ENCODE measurements at regions not wholly inside any gene's neighbourhood (a gene's known extent, or its start where the extent isn't known, plus 50 kb on each side); places are given as distances from the start of the nearest gene placed in this dataset.

- H4K20me1 ChIP-seq (ENCODE audit: insufficient read depth, low read length): no peaks in the 10 kb centered on the region
- TF ChIP-seq, protein P1, sequence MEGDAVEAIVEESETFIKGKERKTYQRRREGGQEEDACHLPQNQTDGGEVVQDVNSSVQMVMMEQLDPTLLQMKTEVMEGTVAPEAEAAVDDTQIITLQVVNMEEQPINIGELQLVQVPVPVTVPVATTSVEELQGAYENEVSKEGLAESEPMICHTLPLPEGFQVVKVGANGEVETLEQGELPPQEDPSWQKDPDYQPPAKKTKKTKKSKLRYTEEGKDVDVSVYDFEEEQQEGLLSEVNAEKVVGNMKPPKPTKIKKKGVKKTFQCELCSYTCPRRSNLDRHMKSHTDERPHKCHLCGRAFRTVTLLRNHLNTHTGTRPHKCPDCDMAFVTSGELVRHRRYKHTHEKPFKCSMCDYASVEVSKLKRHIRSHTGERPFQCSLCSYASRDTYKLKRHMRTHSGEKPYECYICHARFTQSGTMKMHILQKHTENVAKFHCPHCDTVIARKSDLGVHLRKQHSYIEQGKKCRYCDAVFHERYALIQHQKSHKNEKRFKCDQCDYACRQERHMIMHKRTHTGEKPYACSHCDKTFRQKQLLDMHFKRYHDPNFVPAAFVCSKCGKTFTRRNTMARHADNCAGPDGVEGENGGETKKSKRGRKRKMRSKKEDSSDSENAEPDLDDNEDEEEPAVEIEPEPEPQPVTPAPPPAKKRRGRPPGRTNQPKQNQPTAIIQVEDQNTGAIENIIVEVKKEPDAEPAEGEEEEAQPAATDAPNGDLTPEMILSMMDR (conservative IDR thresholded peaks at IDR 0.05; ENCODE audit: low read length): no peak
- POLR2A ChIA-PET: no interaction called here
- CTCF ChIA-PET (ENCODE audit: unreplicated experiment): no interaction called here
- H3K36me3 ChIP-seq (ENCODE audit: insufficient read depth, low read length): no peaks in the 10 kb centered on the region
- no TSS peak for BruUV-seq (replicated peaks)
- no peak overlapping the region for H3K27ac ChIP-seq (ENCODE audit: low read depth, low read length, poor library complexity, severe bottlenecking)
- intact Hi-C loops (cut with micrococcal nuclease; ENCODE audit: unreplicated experiment): no loop called here
- no peak overlapping the region for H3K4me3 ChIP-seq (ENCODE audit: low read depth, low read length, poor library complexity, severe bottlenecking)
- H2AFZ ChIP-seq (ENCODE audit: low read length): no peak overlapping the region
- DNase-seq (ENCODE audit: low spot score): no peak
- no peaks in the 10 kb centered on the region for H3K4me1 ChIP-seq (ENCODE audit: insufficient read depth, low read length, poor library complexity, severe bottlenecking)
- H3K79me2 ChIP-seq (ENCODE audit: insufficient read depth, low read depth, low read length): no peaks in the 10 kb centered on the region
- H3K9me2 ChIP-seq (ENCODE audit: insufficient read depth, low read length): no peaks in the 10 kb centered on the region
- no peak overlapping the region for H3K4me2 ChIP-seq (ENCODE audit: low read length)
- no peaks in the 10 kb centered on the region for H3K9me3 ChIP-seq (ENCODE audit: low read length)
Measured at GRCh38 chr12:93116632-93117031, 187.5 kb upstream of the EEA1 start.

DNA sequence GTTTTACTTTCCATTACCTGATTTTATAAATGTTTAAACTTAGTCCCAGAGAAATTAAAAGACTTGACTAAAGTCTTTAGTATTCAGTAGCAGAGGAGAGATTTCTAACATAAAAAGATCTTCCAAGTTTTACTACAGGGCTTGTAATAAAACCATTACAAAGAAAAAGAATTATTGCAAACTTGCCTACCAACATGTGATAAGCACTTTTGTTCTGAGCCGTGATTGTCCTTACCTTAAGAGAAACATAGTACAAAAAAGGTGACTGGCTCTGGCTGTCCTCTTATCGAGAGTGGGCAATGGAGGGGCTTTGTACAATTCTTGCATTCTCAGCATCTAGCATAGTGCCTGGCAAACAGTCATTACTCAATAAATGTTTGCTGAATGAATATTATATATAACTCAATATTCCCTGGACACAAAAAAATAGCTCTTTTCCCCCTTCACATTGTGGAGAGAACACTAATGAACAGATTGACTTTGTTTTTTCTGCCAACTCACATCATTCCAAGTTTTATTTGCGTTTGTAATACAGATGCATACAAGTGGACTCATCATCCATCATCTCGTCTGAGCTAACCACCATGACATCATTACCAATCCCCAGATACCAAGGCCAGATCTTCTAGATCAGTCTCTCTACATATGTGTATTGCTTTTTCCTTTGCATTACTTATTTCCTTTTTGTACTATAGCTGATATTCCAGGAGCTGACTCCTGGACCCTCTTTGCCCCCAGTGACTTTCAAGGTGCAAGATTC, 192.8 kb upstream of the EEA1 start:
- Histone ChIP-seq H3K36me3 (ENCODE audit: insufficient read depth, low read length) (no peaks in the 10 kb centered on the region), H3K4me1 (ENCODE audit: insufficient read depth, low read length, poor library complexity, severe bottlenecking) (no peaks in the 10 kb centered on the region), H3K27ac (ENCODE audit: low read depth, low read length, poor library complexity, severe bottlenecking) (no peak overlapping the region), H3K9me3 (ENCODE audit: low read length) (no peaks in the 10 kb centered on the region), H4K20me1 (ENCODE audit: insufficient read depth, low read length) (no peaks in the 10 kb centered on the region), H2AFZ (ENCODE audit: low read length) (no peak overlapping the region), H3K79me2 (ENCODE audit: insufficient read depth, low read depth, low read length) (no peaks in the 10 kb centered on the region), H3K4me2 (ENCODE audit: low read length) (no peak overlapping the region), H3K4me3 (ENCODE audit: low read depth, low read length, poor library complexity, severe bottlenecking) (no peak overlapping the region), H3K9me2 (ENCODE audit: insufficient read depth, low read length) (no peaks in the 10 kb centered on the region)
- ChIA-PET CTCF (ENCODE audit: unreplicated experiment) (interaction anchor here (1.0 kb wide), 1 partner anchor 17 kb away, joined by 3 read pairs; no protein-coding TSS in a partner anchor), POLR2A (interaction anchor here (0.6 to 1.8 kb wide), 11 partner anchors 11 to 242 kb away, joined by 3 to 7 read pairs (median 3); no protein-coding TSS in a partner anchor)
- TF ChIP-seq EZH2phosphoT487 (IDR thresholded peaks at IDR 0.05; ENCODE audit: borderline replicate concordance, low read depth, low read length): no peak
- TF ChIP-seq, protein P1 (conservative IDR thresholded peaks at IDR 0.05; ENCODE audit: low read length): no peak
- intact Hi-C loops (cut with micrococcal nuclease; ENCODE audit: unreplicated experiment): no loop called here
- no peak for DNase-seq (ENCODE audit: low spot score)
- no TSS peak for BruUV-seq (replicated peaks)

- CTCF ChIA-PET (ENCODE audit: unreplicated experiment): interaction anchor here (1.0 kb wide), 1 partner anchor 16 kb away, joined by 3 read pairs; no protein-coding TSS in a partner anchor
Measured at GRCh38 chr12:93122569-93123091, 193.5 kb upstream of the EEA1 start.

More at GRCh38 chr12:93122569-93123091, 193.5 kb upstream of the EEA1 start:
- intact Hi-C loops (cut with micrococcal nuclease; ENCODE audit: unreplicated experiment): no loop called here
- no peak for TF ChIP-seq EZH2phosphoT487 (IDR thresholded peaks at IDR 0.05; ENCODE audit: borderline replicate concordance, low read depth, low read length)
- TF ChIP-seq, protein P1 (conservative IDR thresholded peaks at IDR 0.05; ENCODE audit: low read length): no peak
- no peak for DNase-seq (ENCODE audit: low spot score)
- no peaks in the 10 kb centered on the region for H3K36me3 ChIP-seq (ENCODE audit: insufficient read depth, low read length)
- no peak overlapping the region for H2AFZ ChIP-seq (ENCODE audit: low read length)
- no peak overlapping the region for H3K27ac ChIP-seq (ENCODE audit: low read depth, low read length, poor library complexity, severe bottlenecking)
- H4K20me1 ChIP-seq (ENCODE audit: insufficient read depth, low read length): no peaks in the 10 kb centered on the region
- H3K4me1 ChIP-seq (ENCODE audit: insufficient read depth, low read length, poor library complexity, severe bottlenecking): no peaks in the 10 kb centered on the region
- H3K9me3 ChIP-seq (ENCODE audit: low read length): no peaks in the 10 kb centered on the region
- no TSS peak for BruUV-seq (replicated peaks)
- H3K4me2 ChIP-seq (ENCODE audit: low read length): no peak overlapping the region
- POLR2A ChIA-PET: interaction anchor here (0.6 to 1.8 kb wide), 12 partner anchors 12 to 241 kb away, joined by 3 to 7 read pairs (median 3); no protein-coding TSS in a partner anchor
- no peaks in the 10 kb centered on the region for H3K79me2 ChIP-seq (ENCODE audit: insufficient read depth, low read depth, low read length)
- no peak overlapping the region for H3K4me3 ChIP-seq (ENCODE audit: low read depth, low read length, poor library complexity, severe bottlenecking)
- no peaks in the 10 kb centered on the region for H3K9me2 ChIP-seq (ENCODE audit: insufficient read depth, low read length)

Measured in OCI-LY7 (cell line).